ENCODE measurements at regions not wholly inside any gene's neighbourhood (a gene's known extent, or its start where the extent isn't known, plus 50 kb on each side); places are given as distances from the start of the nearest gene placed in this dataset.

- H3K9me3 ChIP-seq (ENCODE audit: low read depth, low read length), result no peaks in the 10 kb centered on the region
- TF ChIP-seq EZH2 (IDR thresholded peaks at IDR 0.05) (no peak), POLR2AphosphoS5 (IDR thresholded peaks at IDR 0.05; ENCODE audit: borderline replicate concordance, low read depth, low read length) (no peak), FOXP2 (optimal IDR thresholded peaks at IDR 0.05; ENCODE audit: control extremely low read depth, extremely low read length, insufficient read depth) (no peak)
- H3K36me3 ChIP-seq (ENCODE audit: insufficient read depth, low read length), result no peaks in the 10 kb centered on the region
- no peak for DNase-seq (ENCODE audit: low read depth, low spot score)
- no peak overlapping the region for H3K9ac ChIP-seq (ENCODE audit: insufficient read length)
- H3K27ac ChIP-seq, result no peak overlapping the region
- H3K4me3 ChIP-seq, result no peak overlapping the region
Measured at GRCh38 chr2:105597011-105597805, 147.5 kb upstream of the NCK2 start.

- Histone ChIP-seq H3K36me3 (ENCODE audit: insufficient read depth, low read length) (no peaks in the 10 kb centered on the region), H3K9ac (ENCODE audit: insufficient read length) (no peak overlapping the region), H3K27ac (no peak overlapping the region), H3K4me3 (no peak overlapping the region), H3K9me3 (ENCODE audit: low read depth, low read length) (no peaks in the 10 kb centered on the region)
- DNase-seq (ENCODE audit: low read depth, low spot score), result no peak
- TF ChIP-seq FOXP2 (optimal IDR thresholded peaks at IDR 0.05; ENCODE audit: control extremely low read depth, extremely low read length, insufficient read depth) (no peak), EZH2 (IDR thresholded peaks at IDR 0.05) (no peak), POLR2AphosphoS5 (IDR thresholded peaks at IDR 0.05; ENCODE audit: borderline replicate concordance, low read depth, low read length) (no peak)
Measured at GRCh38 chr2:105596411-105596921, 148.2 kb upstream of the NCK2 start.

- Histone ChIP-seq H3K27ac (no peak overlapping the region), H3K9ac (ENCODE audit: insufficient read length) (no peak overlapping the region), H3K4me3 (no peak overlapping the region), H3K36me3 (ENCODE audit: insufficient read depth, low read length) (no peaks in the 10 kb centered on the region), H3K9me3 (ENCODE audit: low read depth, low read length) (no peaks in the 10 kb centered on the region)
- TF ChIP-seq FOXP2 (optimal IDR thresholded peaks at IDR 0.05; ENCODE audit: control extremely low read depth, extremely low read length, insufficient read depth) (no peak), EZH2 (IDR thresholded peaks at IDR 0.05) (no peak), POLR2AphosphoS5 (IDR thresholded peaks at IDR 0.05; ENCODE audit: borderline replicate concordance, low read depth, low read length) (no peak)
- DNase-seq (ENCODE audit: low read depth, low spot score), result no peak
Measured at GRCh38 chr2:105595536-105595935, 149.2 kb upstream of the NCK2 start.

- Histone ChIP-seq H3K9me3 (ENCODE audit: low read depth, low read length) (no peaks in the 10 kb centered on the region), H3K4me3 (no peak overlapping the region)
- DNase-seq (ENCODE audit: low read depth, low spot score), result no peak
Measured at GRCh38 chr2:105593221-105593967, 151.3 kb upstream of the NCK2 start.

GRCh38 chr2:105592288-105592687 is 152.4 kb upstream of the NCK2 start:
- no peak overlapping the region for H3K9ac ChIP-seq (ENCODE audit: insufficient read length)
- no peak for DNase-seq (ENCODE audit: low read depth, low spot score)

More at GRCh38 chr2:105593221-105593967, 151.3 kb upstream of the NCK2 start:
- no peak overlapping the region for H3K9ac ChIP-seq (ENCODE audit: insufficient read length)
- H3K36me3 ChIP-seq (ENCODE audit: insufficient read depth, low read length), result no peaks in the 10 kb centered on the region
- H3K27ac ChIP-seq, result no peak overlapping the region
- TF ChIP-seq FOXP2 (optimal IDR thresholded peaks at IDR 0.05; ENCODE audit: control extremely low read depth, extremely low read length, insufficient read depth) (no peak), EZH2 (IDR thresholded peaks at IDR 0.05) (no peak), POLR2AphosphoS5 (IDR thresholded peaks at IDR 0.05; ENCODE audit: borderline replicate concordance, low read depth, low read length) (no peak)

GRCh38 chr2:105590780-105591660 is 153.7 kb upstream of the NCK2 start:
- no peak overlapping the region for H3K4me3 ChIP-seq
- TF ChIP-seq EZH2 (IDR thresholded peaks at IDR 0.05) (no peak), FOXP2 (optimal IDR thresholded peaks at IDR 0.05; ENCODE audit: control extremely low read depth, extremely low read length, insufficient read depth) (no peak), POLR2AphosphoS5 (IDR thresholded peaks at IDR 0.05; ENCODE audit: borderline replicate concordance, low read depth, low read length) (no peak)
- DNase-seq (ENCODE audit: low read depth, low spot score), result no peak
- H3K9me3 ChIP-seq (ENCODE audit: low read depth, low read length), result no peaks in the 10 kb centered on the region
- H3K36me3 ChIP-seq (ENCODE audit: insufficient read depth, low read length), result no peaks in the 10 kb centered on the region
- no peak overlapping the region for H3K27ac ChIP-seq
- no peak overlapping the region for H3K9ac ChIP-seq (ENCODE audit: insufficient read length)

More at GRCh38 chr2:105592288-105592687, 152.4 kb upstream of the NCK2 start:
- Histone ChIP-seq H3K4me3 (no peak overlapping the region), H3K27ac (no peak overlapping the region), H3K9me3 (ENCODE audit: low read depth, low read length) (no peaks in the 10 kb centered on the region), H3K36me3 (ENCODE audit: insufficient read depth, low read length) (no peaks in the 10 kb centered on the region)
- TF ChIP-seq POLR2AphosphoS5 (IDR thresholded peaks at IDR 0.05; ENCODE audit: borderline replicate concordance, low read depth, low read length) (no peak), EZH2 (IDR thresholded peaks at IDR 0.05) (no peak), FOXP2 (optimal IDR thresholded peaks at IDR 0.05; ENCODE audit: control extremely low read depth, extremely low read length, insufficient read depth) (no peak)

GRCh38 chr2:105588581-105588980 is 156.1 kb upstream of the NCK2 start:
- Histone ChIP-seq H3K36me3 (ENCODE audit: insufficient read depth, low read length) (no peaks in the 10 kb centered on the region), H3K27ac (no peak overlapping the region), H3K4me3 (no peak overlapping the region), H3K9ac (ENCODE audit: insufficient read length) (no peak overlapping the region), H3K9me3 (ENCODE audit: low read depth, low read length) (no peaks in the 10 kb centered on the region)
- TF ChIP-seq POLR2AphosphoS5 (IDR thresholded peaks at IDR 0.05; ENCODE audit: borderline replicate concordance, low read depth, low read length) (no peak), EZH2 (IDR thresholded peaks at IDR 0.05) (no peak), FOXP2 (optimal IDR thresholded peaks at IDR 0.05; ENCODE audit: control extremely low read depth, extremely low read length, insufficient read depth) (no peak)
- no peak for DNase-seq (ENCODE audit: low read depth, low spot score)

Data from SK-N-MC (cell line).